ENCODE measurements at regions not wholly inside any gene's neighbourhood (a gene's known extent, or its start where the extent isn't known, plus 50 kb on each side); places are given as distances from the start of the nearest gene placed in this dataset.

GRCh38 chr13:76816394-76816793 is 69.8 kb downstream of the KCTD12 start:
- TF ChIP-seq, protein P1, sequence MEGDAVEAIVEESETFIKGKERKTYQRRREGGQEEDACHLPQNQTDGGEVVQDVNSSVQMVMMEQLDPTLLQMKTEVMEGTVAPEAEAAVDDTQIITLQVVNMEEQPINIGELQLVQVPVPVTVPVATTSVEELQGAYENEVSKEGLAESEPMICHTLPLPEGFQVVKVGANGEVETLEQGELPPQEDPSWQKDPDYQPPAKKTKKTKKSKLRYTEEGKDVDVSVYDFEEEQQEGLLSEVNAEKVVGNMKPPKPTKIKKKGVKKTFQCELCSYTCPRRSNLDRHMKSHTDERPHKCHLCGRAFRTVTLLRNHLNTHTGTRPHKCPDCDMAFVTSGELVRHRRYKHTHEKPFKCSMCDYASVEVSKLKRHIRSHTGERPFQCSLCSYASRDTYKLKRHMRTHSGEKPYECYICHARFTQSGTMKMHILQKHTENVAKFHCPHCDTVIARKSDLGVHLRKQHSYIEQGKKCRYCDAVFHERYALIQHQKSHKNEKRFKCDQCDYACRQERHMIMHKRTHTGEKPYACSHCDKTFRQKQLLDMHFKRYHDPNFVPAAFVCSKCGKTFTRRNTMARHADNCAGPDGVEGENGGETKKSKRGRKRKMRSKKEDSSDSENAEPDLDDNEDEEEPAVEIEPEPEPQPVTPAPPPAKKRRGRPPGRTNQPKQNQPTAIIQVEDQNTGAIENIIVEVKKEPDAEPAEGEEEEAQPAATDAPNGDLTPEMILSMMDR (IDR thresholded peaks at IDR 0.05): no peak
- no peak for TF ChIP-seq POLR2A (IDR thresholded peaks at IDR 0.05)

Measured in sigmoid colon (tissue), 3 donors.